ENCODE measurements at regions not wholly inside any gene's neighbourhood (a gene's known extent, or its start where the extent isn't known, plus 50 kb on each side); places are given as distances from the start of the nearest gene placed in this dataset.

- peak; percentile 36 for DNase-seq (ENCODE audit: low spot score)
Measured at GRCh38 chr3:39000008-39000450, 51.7 kb downstream of the SCN11A start.

- DNase-seq (ENCODE audit: low spot score), result no peak
Measured at GRCh38 chr3:38998086-38998485, 53.7 kb downstream of the SCN11A start.

GRCh38 chr3:38996193-38996592, 55.6 kb downstream of the SCN11A start:
- no peak for DNase-seq (ENCODE audit: low spot score)

DNA sequence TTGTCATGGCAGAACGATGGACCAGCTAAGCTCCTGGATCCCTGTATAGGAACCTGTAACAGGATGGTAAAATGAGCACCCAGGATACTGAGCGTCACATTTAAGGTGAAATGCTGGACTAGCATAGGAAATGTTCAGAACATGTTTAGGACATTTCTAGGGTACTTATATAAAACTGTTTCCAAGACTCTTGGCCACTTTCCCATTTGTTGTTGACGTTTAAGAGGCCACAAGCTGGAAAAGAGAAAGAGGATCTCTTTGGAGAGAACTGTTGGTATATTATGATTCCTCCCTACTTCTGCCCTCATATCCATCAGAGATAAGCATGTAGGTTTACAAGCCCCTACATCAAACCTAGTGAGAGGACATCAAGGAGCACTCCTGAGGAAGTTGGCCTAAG, 57.5 kb downstream of the SCN11A start:
- DNase-seq (ENCODE audit: low spot score), result no peak

GRCh38 chr3:38992117-38992760, 59.5 kb downstream of the SCN11A start:
- peak; percentile 75 for DNase-seq (ENCODE audit: low spot score)

DNA sequence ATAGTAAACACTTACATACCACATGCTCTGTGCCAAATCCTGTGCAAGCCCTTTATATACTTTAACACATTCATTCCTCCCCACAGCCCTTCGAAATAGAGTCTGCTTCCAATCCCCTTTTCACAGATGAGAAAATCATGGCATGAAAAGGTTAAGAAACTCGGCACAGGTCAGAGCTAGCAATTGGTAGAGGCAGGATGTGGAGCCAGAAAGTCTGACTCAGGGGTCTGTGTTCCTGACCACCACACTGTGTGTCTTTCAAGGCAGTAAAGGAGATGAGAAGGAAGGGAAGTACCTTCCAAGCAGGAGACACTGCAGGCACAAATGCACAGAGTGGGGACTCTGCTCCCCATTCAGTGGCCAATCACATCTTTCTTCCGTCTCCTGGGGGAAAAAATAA, 61.1 kb downstream of the SCN11A start:
- no peak for DNase-seq (ENCODE audit: low spot score)

- no peak for DNase-seq (ENCODE audit: low spot score)
Measured at GRCh38 chr3:38989917-38990510, 61.7 kb downstream of the SCN11A start.

DNA sequence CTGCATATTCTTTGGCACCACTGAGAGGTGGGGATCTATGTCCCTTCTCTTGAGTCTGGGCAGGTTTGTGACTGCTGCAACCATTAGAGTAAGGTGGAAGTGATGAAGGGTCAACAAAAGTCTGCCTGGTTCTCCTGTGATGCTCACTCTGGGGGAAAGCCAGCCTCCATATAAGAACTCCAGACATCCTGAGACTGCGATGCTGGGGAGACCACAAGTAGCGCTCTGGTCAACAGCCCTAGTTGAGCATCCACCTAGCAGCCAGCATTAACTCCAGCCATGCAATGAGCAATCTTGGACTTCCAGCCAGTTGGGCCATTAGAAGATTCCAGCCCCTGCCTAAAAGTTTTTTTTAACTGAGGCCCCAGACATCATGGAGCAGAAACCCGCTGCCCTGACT, 62.8 kb downstream of the SCN11A start:
- no peak for DNase-seq (ENCODE audit: low spot score)

- no peak for DNase-seq (ENCODE audit: low spot score)
Measured at GRCh38 chr3:38987456-38987855, 64.3 kb downstream of the SCN11A start.

DNA sequence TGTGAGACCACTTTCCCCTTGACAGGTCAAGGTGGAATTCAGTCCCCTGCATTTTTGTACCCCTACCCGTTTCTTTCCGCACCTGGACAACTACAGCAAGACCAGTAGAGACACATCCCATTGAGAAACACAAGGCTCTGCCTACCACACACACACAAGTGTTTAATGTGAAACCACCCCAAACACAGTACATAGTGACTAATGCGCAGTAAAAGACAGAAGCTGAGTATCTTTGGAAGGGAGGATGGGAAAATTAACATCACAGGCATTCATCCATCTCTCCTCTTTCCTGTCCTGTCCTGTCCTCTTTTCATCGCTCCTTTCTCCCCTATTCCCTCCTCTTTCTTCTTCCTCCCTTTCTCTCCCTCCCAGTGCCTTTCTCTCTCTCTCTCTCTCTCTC, 64.8 kb downstream of the SCN11A start:
- DNase-seq (ENCODE audit: low spot score), result no peak

GRCh38 chr3:38985981-38986380, 65.8 kb downstream of the SCN11A start:
- DNase-seq (ENCODE audit: low spot score), result no peak

- DNase-seq (ENCODE audit: low spot score), result peak; percentile 34
Measured at GRCh38 chr3:38985581-38985980, 66.2 kb downstream of the SCN11A start.

DNA sequence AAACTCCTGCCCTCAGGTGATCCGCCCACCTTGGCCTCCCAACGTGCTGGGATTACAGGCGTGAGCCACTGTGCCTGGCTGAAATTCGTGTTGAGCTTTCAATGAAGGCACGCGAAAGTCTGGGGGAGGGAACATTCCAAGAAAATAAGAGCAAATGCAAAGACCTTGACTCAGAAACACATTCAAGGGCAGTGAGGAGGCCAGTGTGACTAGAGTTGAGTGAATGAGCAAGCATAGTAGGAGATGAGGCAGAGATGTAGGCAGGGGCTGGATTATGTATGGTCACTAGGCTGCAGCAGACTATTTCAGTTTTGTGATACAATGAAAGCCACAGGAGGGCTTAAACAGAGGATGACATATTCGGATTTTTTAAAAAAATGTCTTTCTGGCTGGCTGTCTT, 67.0 kb downstream of the SCN11A start:
- no peak for DNase-seq (ENCODE audit: low spot score)

GRCh38 chr3:38984110-38984509, 67.6 kb downstream of the SCN11A start:
- DNase-seq (ENCODE audit: low spot score), result no peak

GRCh38 chr3:38980938-38981337, 70.8 kb downstream of the SCN11A start:
- no peak for DNase-seq (ENCODE audit: low spot score)

DNA sequence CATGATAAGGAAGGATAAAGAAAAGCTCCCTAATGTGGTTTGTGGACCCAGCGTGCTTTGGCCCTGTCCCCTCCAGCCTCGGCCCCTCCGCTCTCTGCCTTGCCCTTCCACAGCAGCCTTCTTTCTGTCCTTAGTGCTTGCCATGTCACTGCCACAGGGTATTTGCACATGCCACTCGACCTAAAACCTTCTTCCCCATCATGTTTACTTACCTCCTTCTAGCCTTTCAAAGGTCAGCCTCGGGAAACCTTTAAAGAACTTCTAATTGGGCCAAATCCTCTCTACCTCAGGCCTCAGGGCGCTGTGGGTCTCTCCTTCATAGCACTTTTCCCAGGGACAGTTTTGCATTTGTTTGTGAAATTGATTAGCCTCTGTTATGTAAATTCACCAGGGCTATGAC, 73.0 kb downstream of the SCN11A start:
- DNase-seq (ENCODE audit: low spot score), result no peak

DNA sequence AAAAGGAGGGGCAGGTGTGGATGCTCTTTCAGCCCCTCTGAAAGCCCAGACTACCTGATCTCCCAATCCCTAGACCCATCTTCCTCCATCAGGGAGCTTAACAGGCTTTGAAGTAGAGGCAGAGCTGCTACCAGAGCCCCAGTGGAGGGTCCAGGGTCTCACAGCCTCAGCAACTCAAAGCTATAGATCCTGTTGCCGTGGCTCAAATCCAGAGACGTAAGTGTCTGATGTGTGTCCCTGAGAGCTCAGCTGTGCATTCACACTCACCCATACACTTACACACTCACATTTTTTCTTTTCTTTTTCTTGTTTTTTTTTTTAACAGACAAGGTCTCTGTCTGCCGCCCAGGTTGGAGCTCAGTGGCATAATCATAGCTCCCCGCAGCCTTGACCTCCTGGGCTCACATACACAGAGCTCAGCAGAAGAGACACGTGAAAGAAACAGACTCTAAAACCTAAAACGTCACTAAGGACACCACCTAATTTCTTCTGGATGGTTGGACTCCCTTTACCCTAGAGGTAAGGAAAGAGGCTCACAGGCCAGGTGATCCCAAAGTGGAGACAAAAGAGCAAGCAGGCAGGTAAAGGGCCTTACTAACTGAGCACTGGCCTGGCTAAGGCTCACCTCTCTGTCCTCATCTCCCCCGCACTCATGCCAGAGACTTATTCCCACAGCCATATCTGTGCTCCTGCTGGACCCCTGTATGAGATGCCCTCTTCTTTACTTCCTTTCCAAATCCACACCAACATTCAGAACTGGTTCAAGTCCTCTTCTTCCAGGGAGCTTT, 80.7 kb downstream of the SCN11A start:
- DNase-seq (ENCODE audit: low spot score), result no peak

GRCh38 chr3:38969317-38970235, 82.2 kb downstream of the SCN11A start:
- DNase-seq (ENCODE audit: low spot score), result no peak

DNA sequence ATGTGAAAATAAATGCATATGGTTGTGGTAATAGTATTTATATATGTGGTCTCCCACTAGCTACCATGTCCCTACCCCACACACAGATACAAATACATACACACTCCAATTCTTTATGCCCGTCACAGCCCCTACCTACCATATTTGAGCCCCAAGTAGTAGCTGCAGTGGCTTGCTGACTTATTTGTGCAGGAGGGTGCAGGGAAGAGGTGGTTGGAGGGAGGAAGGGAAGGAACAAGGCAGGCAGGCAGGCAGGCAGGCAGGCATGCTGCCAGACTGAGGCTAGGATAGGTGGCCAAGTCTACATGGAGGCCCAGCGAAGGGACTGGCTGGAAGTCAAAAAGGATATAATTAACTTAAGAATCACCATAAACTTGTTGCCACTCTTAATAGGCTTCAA, 82.9 kb downstream of the SCN11A start:
- DNase-seq (ENCODE audit: low spot score), result no peak

DNA sequence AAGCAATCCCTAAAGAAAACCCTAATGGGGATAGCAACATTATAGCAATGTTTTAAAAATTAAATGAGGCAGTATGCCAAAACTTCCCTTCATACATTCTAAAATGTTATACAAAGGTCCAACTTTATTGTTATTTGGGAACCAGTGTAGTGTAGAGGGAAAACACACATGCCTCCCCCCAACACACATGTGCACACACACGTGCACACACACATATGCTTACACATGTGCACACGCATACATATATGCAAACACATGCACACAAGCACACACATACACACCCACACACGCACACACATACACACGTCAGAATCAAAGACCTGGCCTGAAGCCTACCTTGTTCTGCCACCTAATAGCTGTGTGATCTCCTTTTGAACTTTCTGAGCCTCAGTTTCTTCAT, 83.3 kb downstream of the SCN11A start:
- no peak for DNase-seq (ENCODE audit: low spot score)

- no peak for DNase-seq (ENCODE audit: low spot score)
Measured at GRCh38 chr3:38967693-38967989, 84.1 kb downstream of the SCN11A start.

Data from hepatic stellate cell (primary cell).